Neural progenitor cell (in vitro differentiated cells): ENCODE measurements at regions not wholly inside any gene's neighbourhood (a gene's known extent, or its start where the extent isn't known, plus 50 kb on each side); places are given as distances from the start of the nearest gene placed in this dataset.

Experiments
- DNase-seq: peaks from one replicate; pipeline ENCODE4 v3.0.0-alpha.2; 2016; ENCODE audit warnings: low spot score
- H2AFZ ChIP-seq: fragments of 200-600 bp; sonication (generic); replicated peaks from 2 replicates; pipeline ENCODE4 v1.6.1; 2016; ENCODE audit warnings: antibody characterized with exemption
- H3F3A ChIP-seq: fragments of 200-600 bp; sonication (generic); 2 replicates; pipeline ENCODE4 v1.6.1; 2016; ENCODE audit warnings: antibody characterized with exemption, low read depth
- H3K27ac ChIP-seq: fragments of 200-600 bp; sonication (generic); 2 replicates; pipeline ENCODE4 v1.5.1; 2016; ENCODE audit warnings: mild to moderate bottlenecking
- H3K27me3 ChIP-seq: fragments of 200-600 bp; sonication (generic); 2 replicates; pipeline ENCODE4 v1.6.1; 2016; ENCODE audit warnings: mild to moderate bottlenecking, moderate library complexity
- H3K36me3 ChIP-seq: fragments of 200-600 bp; sonication (generic); 2 replicates; pipeline ENCODE4 v1.5.1; 2016
- H3K4me1 ChIP-seq: fragments of 200-600 bp; sonication (generic); 2 replicates; pipeline ENCODE4 v1.6.1; 2016; ENCODE audit warnings: mixed run types
- H3K4me2 ChIP-seq: fragments of 200-600 bp; sonication (generic); 2 replicates; pipeline ENCODE4 v1.6.1; 2016
- H3K4me3 ChIP-seq: fragments of 200-600 bp; sonication (generic); 2 replicates; pipeline ENCODE4 v1.5.1; 2016
- H3K79me2 ChIP-seq: fragments of 200-600 bp; sonication (generic); 2 replicates; pipeline ENCODE4 v1.6.1; 2016; ENCODE audit warnings: low read depth
- H3K9ac ChIP-seq: fragments of 200-600 bp; sonication (generic); 2 replicates; pipeline ENCODE4 v1.6.1; 2016
- H3K9me3 ChIP-seq: fragments of 200-600 bp; sonication (generic); 2 replicates; pipeline ENCODE4 v1.5.1; 2016; ENCODE audit warnings: low read depth
- H4K20me1 ChIP-seq: fragments of 200-600 bp; sonication (generic); 2 replicates; pipeline ENCODE4 v1.6.1; 2016; ENCODE audit warnings: low read depth
- H3K27ac Mint-ChIP-seq: 3 replicates; pipeline ENCODE4 v1.8.0; 2021; ENCODE audit warnings: mixed read lengths
- H3K27me3 Mint-ChIP-seq: 2 replicates; pipeline ENCODE4 v1.8.0; 2022; ENCODE audit warnings: low read depth, mild to moderate bottlenecking, inconsistent platforms, moderate library complexity, mixed read lengths; ENCODE audit not compliant: insufficient read depth
- H3K36me3 Mint-ChIP-seq: 3 replicates; pipeline ENCODE4 v1.8.0; 2021; ENCODE audit warnings: mixed read lengths
- H3K4me1 Mint-ChIP-seq: 3 replicates; pipeline ENCODE4 v1.8.0; 2021; ENCODE audit warnings: mixed read lengths
- H3K4me3 Mint-ChIP-seq: 3 replicates; pipeline ENCODE4 v1.8.0; 2021; ENCODE audit warnings: mild to moderate bottlenecking, moderate library complexity, mixed read lengths
- H3K9me3 Mint-ChIP-seq: 3 replicates; pipeline ENCODE4 v1.8.0; 2020; ENCODE audit warnings: mixed read lengths
- EZH2 ChIP-seq: fragments of 200-600 bp; sonication (generic); IDR thresholded peaks from 2 replicates; pipeline ENCODE4 v1.6.1; 2017; ENCODE audit warnings: antibody characterized with exemption, mild to moderate bottlenecking, moderate library complexity
- EZH2phosphoT487 ChIP-seq: fragments of 200-600 bp; sonication (generic); IDR thresholded peaks from 2 replicates; pipeline ENCODE4 v1.6.1; 2017; ENCODE audit warnings: antibody characterized with exemption
- TF ChIP-seq, protein P1 (sequence below): fragments of 200-600 bp; sonication (generic); IDR thresholded peaks from 2 replicates; pipeline ENCODE4 v1.5.1; 2017; ENCODE audit warnings: antibody characterized with exemption, mild to moderate bottlenecking

DNA sequence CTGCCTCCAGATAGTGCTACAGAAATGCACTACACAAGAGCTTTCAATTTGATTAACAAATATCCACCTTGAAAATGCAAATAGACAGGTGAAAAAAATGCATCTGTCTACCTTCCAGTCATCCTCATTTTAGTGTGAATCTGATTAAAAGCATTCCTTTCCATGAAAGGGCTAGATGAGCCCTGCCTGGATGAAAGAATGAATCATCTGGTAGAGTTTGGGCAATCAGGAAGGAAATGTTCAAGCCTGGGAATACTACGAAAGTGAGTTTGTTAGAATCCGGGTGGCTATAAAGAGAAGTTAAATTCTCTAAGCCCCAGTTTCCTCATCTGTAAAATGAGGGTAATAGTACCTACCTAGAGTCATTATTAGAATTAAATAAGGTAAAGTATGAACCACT lies 142.6 kb downstream of the FAM114A2 start:
- H3K79me2 ChIP-seq, result no peaks in the 10 kb centered on the region
- no peaks in the 10 kb centered on the region for H3K4me1 ChIP-seq
- Mint-ChIP-seq H3K9me3 (peaks cover 2% of the 10 kb centered on the region), H3K36me3 (no peaks in the 10 kb centered on the region), H3K27ac (no peak overlapping the region), H3K27me3 (no peaks in the 10 kb centered on the region), H3K4me3 (no peak overlapping the region), H3K4me1 (peaks cover 29% of the 10 kb centered on the region)
- no peak overlapping the region for H3K9ac ChIP-seq
- TF ChIP-seq, protein P1, sequence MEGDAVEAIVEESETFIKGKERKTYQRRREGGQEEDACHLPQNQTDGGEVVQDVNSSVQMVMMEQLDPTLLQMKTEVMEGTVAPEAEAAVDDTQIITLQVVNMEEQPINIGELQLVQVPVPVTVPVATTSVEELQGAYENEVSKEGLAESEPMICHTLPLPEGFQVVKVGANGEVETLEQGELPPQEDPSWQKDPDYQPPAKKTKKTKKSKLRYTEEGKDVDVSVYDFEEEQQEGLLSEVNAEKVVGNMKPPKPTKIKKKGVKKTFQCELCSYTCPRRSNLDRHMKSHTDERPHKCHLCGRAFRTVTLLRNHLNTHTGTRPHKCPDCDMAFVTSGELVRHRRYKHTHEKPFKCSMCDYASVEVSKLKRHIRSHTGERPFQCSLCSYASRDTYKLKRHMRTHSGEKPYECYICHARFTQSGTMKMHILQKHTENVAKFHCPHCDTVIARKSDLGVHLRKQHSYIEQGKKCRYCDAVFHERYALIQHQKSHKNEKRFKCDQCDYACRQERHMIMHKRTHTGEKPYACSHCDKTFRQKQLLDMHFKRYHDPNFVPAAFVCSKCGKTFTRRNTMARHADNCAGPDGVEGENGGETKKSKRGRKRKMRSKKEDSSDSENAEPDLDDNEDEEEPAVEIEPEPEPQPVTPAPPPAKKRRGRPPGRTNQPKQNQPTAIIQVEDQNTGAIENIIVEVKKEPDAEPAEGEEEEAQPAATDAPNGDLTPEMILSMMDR, result no peak
- TF ChIP-seq EZH2phosphoT487, result no peak
- TF ChIP-seq EZH2, result no peak
- no peaks in the 10 kb centered on the region for H3K27me3 ChIP-seq
- DNase-seq, result no peak
- no peak overlapping the region for H3K27ac ChIP-seq
- H3K9me3 ChIP-seq, result no peaks in the 10 kb centered on the region
- H3K4me3 ChIP-seq, result no peak overlapping the region
- H3F3A ChIP-seq, result no peaks in the 10 kb centered on the region
- no peak overlapping the region for H2AFZ ChIP-seq
- no peak overlapping the region for H3K4me2 ChIP-seq
- no peaks in the 10 kb centered on the region for H4K20me1 ChIP-seq
- no peaks in the 10 kb centered on the region for H3K36me3 ChIP-seq

DNA sequence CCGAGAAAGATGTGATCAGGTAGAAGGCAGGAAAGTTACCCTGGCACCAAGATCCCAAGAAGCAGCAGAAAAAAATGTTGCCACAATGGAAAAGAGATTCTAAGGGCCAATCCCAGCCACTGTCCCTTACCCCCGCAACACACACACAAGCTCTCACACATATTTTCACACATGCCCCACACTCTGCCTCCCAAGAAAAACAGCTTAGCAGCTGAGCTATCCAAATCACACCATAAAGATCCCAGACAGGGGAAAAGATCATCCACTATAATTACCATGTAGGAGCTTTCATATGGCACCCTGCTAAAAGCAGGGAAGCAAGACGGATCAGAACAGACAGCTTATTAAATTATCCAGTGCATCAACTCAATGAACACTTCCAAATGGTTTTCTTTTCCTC lies 143.4 kb downstream of the FAM114A2 start:
- H3K27ac Mint-ChIP-seq, result no peak overlapping the region

DNA sequence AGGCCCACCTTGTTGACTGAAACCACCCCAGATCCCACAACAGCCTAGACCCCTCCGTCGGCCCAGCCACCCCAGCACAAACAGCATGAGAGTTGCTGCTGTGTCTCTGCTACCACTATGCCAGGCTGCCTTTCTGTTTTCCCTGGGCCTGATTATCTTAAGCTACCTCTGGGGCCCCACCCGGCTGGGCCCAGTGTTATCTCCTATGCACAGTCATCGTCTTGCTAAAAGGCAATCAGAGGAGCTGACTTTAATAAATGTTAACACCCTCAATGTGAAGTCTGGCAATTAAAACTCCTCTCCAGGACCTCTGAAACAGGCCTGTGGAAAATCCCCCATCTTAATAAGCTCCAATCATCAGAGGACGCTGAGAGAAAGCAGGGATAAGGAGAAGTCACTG lies 144.9 kb downstream of the FAM114A2 start:
- H3K9me3 Mint-ChIP-seq, result peaks cover 2% of the 10 kb centered on the region
- H3K79me2 ChIP-seq, result no peaks in the 10 kb centered on the region
- no peaks in the 10 kb centered on the region for H3K4me1 ChIP-seq
- H4K20me1 ChIP-seq, result no peaks in the 10 kb centered on the region
- H3K36me3 ChIP-seq, result no peaks in the 10 kb centered on the region
- no peaks in the 10 kb centered on the region for H3K36me3 Mint-ChIP-seq
- H3K9ac ChIP-seq, result no peak overlapping the region
- peaks cover 15% of the 10 kb centered on the region for H3K4me1 Mint-ChIP-seq
- no peak for DNase-seq
- TF ChIP-seq EZH2, result no peak
- TF ChIP-seq, protein P1, result no peak
- no peak for TF ChIP-seq EZH2phosphoT487
- H3K4me2 ChIP-seq, result no peak overlapping the region
- H3K4me3 ChIP-seq, result no peak overlapping the region
- no peaks in the 10 kb centered on the region for H3K27me3 ChIP-seq
- H3K27ac ChIP-seq, result no peak overlapping the region
- no peaks in the 10 kb centered on the region for H3K9me3 ChIP-seq
- H2AFZ ChIP-seq, result peak overlapping the region; percentile 77
- H3F3A ChIP-seq, result no peaks in the 10 kb centered on the region
- H3K4me3 Mint-ChIP-seq, result no peak overlapping the region
- no peak overlapping the region for H3K27ac Mint-ChIP-seq
- H3K27me3 Mint-ChIP-seq, result no peaks in the 10 kb centered on the region

More for the DNA sequence above, 143.4 kb downstream of the FAM114A2 start:
- Histone ChIP-seq H3F3A (no peaks in the 10 kb centered on the region), H3K27me3 (no peaks in the 10 kb centered on the region), H3K4me3 (no peak overlapping the region), H3K4me1 (no peaks in the 10 kb centered on the region), H3K36me3 (no peaks in the 10 kb centered on the region), H3K4me2 (no peak overlapping the region), H4K20me1 (no peaks in the 10 kb centered on the region), H3K79me2 (no peaks in the 10 kb centered on the region), H2AFZ (no peak overlapping the region), H3K9me3 (no peaks in the 10 kb centered on the region), H3K27ac (no peak overlapping the region), H3K9ac (no peak overlapping the region)
- Mint-ChIP-seq H3K4me3 (no peak overlapping the region), H3K4me1 (peaks cover 25% of the 10 kb centered on the region), H3K36me3 (no peaks in the 10 kb centered on the region), H3K9me3 (peaks cover 2% of the 10 kb centered on the region), H3K27me3 (no peaks in the 10 kb centered on the region)
- TF ChIP-seq, protein P1, result no peak
- TF ChIP-seq EZH2phosphoT487, result no peak
- TF ChIP-seq EZH2, result no peak
- DNase-seq, result no peak
